Vagina (tissue), 2 donors: ENCODE measurements at regions not wholly inside any gene's neighbourhood (a gene's known extent, or its start where the extent isn't known, plus 50 kb on each side); places are given as distances from the start of the nearest gene placed in this dataset.

Source experiments
- POLR2A ChIP-seq, 2 donors: fragments of 450-650 bp; IDR thresholded peaks; one replicate each; pipeline ENCODE4 v1.6.1; 2017; ENCODE audit warnings: antibody characterized with exemption in 2 of 2, mild to moderate bottlenecking in 2 of 2, moderate library complexity in 2 of 2
- POLR2AphosphoS5 ChIP-seq, 2 donors: sonication (generic); formaldehyde crosslinking; IDR thresholded peaks; one replicate each; pipeline ENCODE4 v1.9.0; 2017; ENCODE audit warnings: antibody characterized with exemption in 2 of 2, mild to moderate bottlenecking in 2 of 2, low read depth in 1 of 2; ENCODE audit not compliant: insufficient read depth in 1 of 2
- TF ChIP-seq, protein P1 (sequence below), 3 experiments: fragments of 450-650 bp in 2 of 3; fragments of 200-600 bp in 1 of 3; sonication (generic) in 1 of 3; IDR thresholded peaks; one replicate each; pipeline ENCODE4 v1.5.1; 2017 to 2019; ENCODE audit warnings: antibody characterized with exemption in 3 of 3, mild to moderate bottlenecking in 2 of 3, moderate library complexity in 2 of 3

DNA sequence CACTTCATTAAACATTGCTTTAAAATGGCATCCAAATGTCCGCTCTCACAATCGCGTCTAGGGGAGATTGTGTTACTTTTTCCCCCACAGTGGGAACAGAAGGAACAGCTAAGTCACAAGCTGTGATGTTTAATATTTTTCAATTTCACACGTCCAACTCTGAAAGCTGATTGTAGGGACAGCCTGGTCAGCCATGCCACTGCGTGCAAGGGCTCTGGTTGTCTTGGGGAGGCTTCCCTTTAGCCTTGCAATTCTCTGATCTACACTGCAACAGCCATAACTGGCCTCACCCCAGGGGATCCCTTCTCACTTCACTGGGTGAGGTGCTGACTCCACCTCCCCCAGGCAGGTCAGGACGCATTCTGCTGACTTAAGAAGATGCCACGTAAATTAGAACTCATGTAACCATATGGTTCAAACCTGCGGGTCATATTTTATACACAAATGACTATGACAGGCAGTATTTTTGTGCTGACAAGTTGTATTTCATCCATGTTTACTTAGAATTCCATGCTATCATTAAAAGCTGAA lies 425.2 kb upstream of the NFE2L3 start:
- TF ChIP-seq, protein P1, sequence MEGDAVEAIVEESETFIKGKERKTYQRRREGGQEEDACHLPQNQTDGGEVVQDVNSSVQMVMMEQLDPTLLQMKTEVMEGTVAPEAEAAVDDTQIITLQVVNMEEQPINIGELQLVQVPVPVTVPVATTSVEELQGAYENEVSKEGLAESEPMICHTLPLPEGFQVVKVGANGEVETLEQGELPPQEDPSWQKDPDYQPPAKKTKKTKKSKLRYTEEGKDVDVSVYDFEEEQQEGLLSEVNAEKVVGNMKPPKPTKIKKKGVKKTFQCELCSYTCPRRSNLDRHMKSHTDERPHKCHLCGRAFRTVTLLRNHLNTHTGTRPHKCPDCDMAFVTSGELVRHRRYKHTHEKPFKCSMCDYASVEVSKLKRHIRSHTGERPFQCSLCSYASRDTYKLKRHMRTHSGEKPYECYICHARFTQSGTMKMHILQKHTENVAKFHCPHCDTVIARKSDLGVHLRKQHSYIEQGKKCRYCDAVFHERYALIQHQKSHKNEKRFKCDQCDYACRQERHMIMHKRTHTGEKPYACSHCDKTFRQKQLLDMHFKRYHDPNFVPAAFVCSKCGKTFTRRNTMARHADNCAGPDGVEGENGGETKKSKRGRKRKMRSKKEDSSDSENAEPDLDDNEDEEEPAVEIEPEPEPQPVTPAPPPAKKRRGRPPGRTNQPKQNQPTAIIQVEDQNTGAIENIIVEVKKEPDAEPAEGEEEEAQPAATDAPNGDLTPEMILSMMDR (IDR thresholded peaks at IDR 0.05) = no peak
- TF ChIP-seq POLR2A (IDR thresholded peaks at IDR 0.05) (no peak), POLR2AphosphoS5 (IDR thresholded peaks at IDR 0.05; ENCODE audit: insufficient read depth in 1 of 2, low read depth in 1 of 2) (no peak)
